Adipocyte (in vitro differentiated cells): ENCODE measurements at regions not wholly inside any gene's neighbourhood (a gene's known extent, or its start where the extent isn't known, plus 50 kb on each side); places are given as distances from the start of the nearest gene placed in this dataset.
A peak's percentile ranks its signal among the peaks of the same experiment; 100 is the strongest.

ENCODE experiments used
- DNase-seq: peaks from one replicate; pipeline ENCODE4 v3.0.0-alpha.2; 2015; ENCODE audit warnings: low read depth
- H3K27me3 ChIP-seq: replicated peaks from 2 replicates; pipeline ENCODE4 v1.7.0; 2013; ENCODE audit warnings: mild to moderate bottlenecking, low read length, moderate library complexity; ENCODE audit not compliant: control insufficient read depth, insufficient read depth
- H3K36me3 ChIP-seq: 2 replicates; pipeline ENCODE4 v1.7.0; 2013; ENCODE audit warnings: low read length, mild to moderate bottlenecking, moderate library complexity; ENCODE audit not compliant: control insufficient read depth, insufficient read depth, severe bottlenecking
- H3K4me1 ChIP-seq: 2 replicates; pipeline ENCODE4 v1.7.0; 2013; ENCODE audit warnings: mild to moderate bottlenecking, low read length, moderate library complexity; ENCODE audit not compliant: control insufficient read depth, insufficient read depth
- H3K4me3 ChIP-seq: 2 replicates; pipeline ENCODE4 v1.7.0; 2013; ENCODE audit warnings: mild to moderate bottlenecking, low read length, moderate library complexity
- H3K9ac ChIP-seq: 2 replicates; pipeline ENCODE4 v1.7.0; 2013; ENCODE audit warnings: mild to moderate bottlenecking, low read length, moderate library complexity
- H3K9me3 ChIP-seq: 2 replicates; pipeline ENCODE4 v1.7.0; 2013; ENCODE audit warnings: mild to moderate bottlenecking, low read length, moderate library complexity; ENCODE audit not compliant: control insufficient read depth

DNA sequence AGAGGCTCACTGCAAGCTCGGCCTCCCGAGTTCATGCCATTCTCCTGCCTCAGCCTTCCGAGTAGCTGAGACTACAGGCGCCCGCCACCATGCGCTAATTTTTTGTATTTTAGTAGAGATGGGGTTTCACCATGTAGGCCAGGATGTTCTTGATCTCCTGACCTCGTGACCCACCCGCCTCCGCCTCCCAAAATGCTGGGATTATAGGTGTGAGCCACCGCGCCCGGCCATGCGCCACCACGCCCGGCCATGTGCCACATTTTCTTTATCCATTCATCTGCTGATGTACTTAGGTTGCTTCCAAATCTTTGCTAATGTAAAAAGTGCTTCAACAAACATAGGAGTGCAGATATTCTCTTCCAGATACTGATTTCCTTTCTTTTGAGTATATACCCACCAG lies 408.6 kb downstream of the CAAP1 start:
- Histone ChIP-seq H3K9ac (no peak overlapping the region), H3K4me1 (no peaks in the 10 kb centered on the region), H3K9me3 (no peaks in the 10 kb centered on the region), H3K36me3 (no peaks in the 10 kb centered on the region), H3K27me3 (no peaks in the 10 kb centered on the region), H3K4me3 (no peak overlapping the region)
- DNase-seq = no peak

DNA sequence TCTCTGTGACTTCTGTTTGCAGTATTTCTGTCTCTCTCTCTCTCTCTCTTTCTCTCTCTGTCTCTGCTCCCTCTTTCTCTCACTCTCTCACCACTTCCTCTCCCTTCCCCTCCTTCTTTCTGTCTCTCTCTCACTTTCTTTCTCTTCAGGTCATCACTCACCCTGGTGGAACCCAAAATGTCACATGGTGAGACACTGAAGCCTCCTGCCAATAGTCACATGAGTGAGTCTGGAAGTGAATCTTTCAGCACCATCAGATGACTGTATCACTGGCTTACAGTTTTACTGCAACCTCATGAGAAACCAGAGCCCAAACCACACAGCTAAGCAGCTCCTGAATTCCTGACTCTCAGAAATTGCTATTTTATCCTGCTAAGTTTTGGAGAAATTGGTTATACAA lies 414.6 kb downstream of the CAAP1 start:
- no peaks in the 10 kb centered on the region for H3K27me3 ChIP-seq
- no peaks in the 10 kb centered on the region for H3K4me1 ChIP-seq
- H3K36me3 ChIP-seq = no peaks in the 10 kb centered on the region
- no peak overlapping the region for H3K4me3 ChIP-seq
- DNase-seq = no peak
- H3K9me3 ChIP-seq = no peaks in the 10 kb centered on the region
- no peak overlapping the region for H3K9ac ChIP-seq

DNA sequence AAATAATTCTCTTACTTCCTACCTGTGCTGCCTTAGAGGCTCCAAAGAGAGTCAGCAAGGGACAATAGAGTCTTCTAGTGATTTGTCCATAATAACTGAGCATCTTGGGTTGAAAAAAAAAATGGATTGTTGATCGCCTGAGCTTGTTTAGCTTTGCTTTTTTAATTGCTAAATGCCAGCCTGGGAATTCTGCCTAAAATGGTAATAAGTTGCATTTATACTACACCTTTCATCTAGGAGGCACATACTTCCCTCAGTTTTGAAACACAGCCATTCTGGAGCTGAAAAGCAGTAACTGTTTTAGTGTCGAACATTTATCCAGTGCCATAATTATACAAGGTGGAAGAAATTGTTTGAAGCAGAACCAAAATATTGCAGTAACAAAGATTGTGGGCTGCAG lies 421.3 kb downstream of the CAAP1 start:
- peaks cover 4% of the 10 kb centered on the region for H3K9me3 ChIP-seq
- no peaks in the 10 kb centered on the region for H3K4me1 ChIP-seq
- no peak for DNase-seq
- no peak overlapping the region for H3K4me3 ChIP-seq
- H3K36me3 ChIP-seq = no peaks in the 10 kb centered on the region
- H3K27me3 ChIP-seq = no peaks in the 10 kb centered on the region
- H3K9ac ChIP-seq = no peak overlapping the region

DNA sequence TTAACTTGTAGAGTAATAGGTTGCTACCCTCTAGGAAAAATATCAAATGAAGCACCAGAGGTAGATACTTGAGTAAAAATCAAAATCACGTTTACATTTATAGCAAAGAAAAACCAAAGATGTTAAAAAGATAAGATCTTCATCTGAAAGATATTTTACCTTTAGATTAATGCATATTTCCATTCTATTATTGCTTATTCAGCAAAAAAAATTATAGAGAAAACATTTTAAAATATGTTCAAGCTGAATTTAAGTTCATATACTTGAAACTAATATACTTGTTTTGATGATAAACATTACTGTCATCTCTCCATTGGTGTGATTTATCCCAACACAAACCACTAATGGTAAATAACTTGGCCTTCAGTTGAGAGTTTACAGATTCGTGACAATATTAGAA lies 422.3 kb downstream of the CAAP1 start:
- Histone ChIP-seq H3K4me3 (no peak overlapping the region), H3K9ac (no peak overlapping the region), H3K9me3 (peaks cover 4% of the 10 kb centered on the region), H3K36me3 (no peaks in the 10 kb centered on the region), H3K27me3 (no peaks in the 10 kb centered on the region), H3K4me1 (no peaks in the 10 kb centered on the region)
- no peak for DNase-seq

DNA sequence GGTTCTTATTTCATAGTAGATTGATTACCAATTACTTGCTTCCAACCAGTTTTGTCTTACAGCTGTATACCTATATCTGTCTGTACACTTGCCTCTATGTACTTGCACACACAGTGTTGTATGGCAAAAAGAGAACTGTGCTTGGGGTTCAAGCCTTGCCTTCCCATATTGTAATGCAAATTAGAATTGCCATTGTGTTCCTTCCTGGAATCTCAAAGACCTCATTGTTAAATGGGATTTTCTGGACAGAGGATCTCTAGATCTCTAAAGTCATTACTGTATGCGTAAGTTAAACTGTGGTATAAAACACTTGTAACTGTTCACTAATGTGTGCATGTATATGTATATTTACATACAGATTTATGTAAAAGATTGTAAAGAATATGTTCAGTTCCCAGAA lies 428.8 kb downstream of the CAAP1 start:
- no peaks in the 10 kb centered on the region for H3K9me3 ChIP-seq
- H3K27me3 ChIP-seq = no peaks in the 10 kb centered on the region

DNA sequence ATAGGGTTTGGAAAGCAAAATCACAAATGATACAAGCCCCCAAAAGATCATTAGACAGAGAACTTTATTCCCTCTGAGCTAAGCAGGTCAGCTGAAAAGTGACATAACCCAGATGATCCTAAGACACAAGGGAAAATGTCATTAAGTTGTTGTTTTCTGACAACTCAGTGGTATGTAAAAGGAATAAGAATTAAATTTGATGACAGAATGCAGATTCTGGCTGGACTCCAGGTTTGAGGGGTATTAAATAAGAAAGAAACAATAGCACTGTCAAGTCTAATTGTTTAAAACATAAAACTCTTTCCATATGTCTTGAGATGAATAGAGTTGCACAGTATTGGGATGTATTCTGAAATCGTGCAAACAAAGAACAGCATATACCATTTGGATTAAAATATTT lies 429.9 kb downstream of the CAAP1 start:
- H3K9me3 ChIP-seq = no peaks in the 10 kb centered on the region
- DNase-seq = no peak
- no peaks in the 10 kb centered on the region for H3K36me3 ChIP-seq
- H3K4me1 ChIP-seq = no peaks in the 10 kb centered on the region
- H3K27me3 ChIP-seq = no peaks in the 10 kb centered on the region
- H3K4me3 ChIP-seq = no peak overlapping the region
- no peak overlapping the region for H3K9ac ChIP-seq

More for the DNA sequence above, 428.8 kb downstream of the CAAP1 start:
- H3K4me1 ChIP-seq = no peaks in the 10 kb centered on the region
- no peak overlapping the region for H3K9ac ChIP-seq
- DNase-seq = no peak
- H3K4me3 ChIP-seq = no peak overlapping the region
- no peaks in the 10 kb centered on the region for H3K36me3 ChIP-seq

DNA sequence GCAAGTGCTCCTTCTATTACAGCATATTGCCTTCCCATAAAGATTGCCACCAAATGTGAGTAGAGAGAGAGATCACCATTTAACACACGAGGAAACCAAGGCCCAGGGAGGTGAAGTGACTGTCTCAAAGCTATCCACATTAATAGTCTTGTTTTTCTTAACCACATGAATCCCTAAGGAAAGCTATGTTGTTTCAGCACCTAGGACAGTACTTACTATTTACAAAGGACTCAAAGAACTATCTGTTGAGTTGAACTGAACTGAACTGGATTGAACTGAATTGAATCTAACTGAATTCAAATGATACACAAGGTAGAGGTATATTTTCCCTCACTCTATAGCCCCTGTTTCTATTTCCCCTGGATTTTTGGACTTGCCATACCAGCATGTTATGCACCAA lies 430.4 kb downstream of the CAAP1 start:
- Histone ChIP-seq H3K4me1 (no peaks in the 10 kb centered on the region), H3K9ac (no peak overlapping the region), H3K27me3 (no peaks in the 10 kb centered on the region), H3K36me3 (no peaks in the 10 kb centered on the region), H3K4me3 (no peak overlapping the region), H3K9me3 (no peaks in the 10 kb centered on the region)
- peak; percentile 21 for DNase-seq

DNA sequence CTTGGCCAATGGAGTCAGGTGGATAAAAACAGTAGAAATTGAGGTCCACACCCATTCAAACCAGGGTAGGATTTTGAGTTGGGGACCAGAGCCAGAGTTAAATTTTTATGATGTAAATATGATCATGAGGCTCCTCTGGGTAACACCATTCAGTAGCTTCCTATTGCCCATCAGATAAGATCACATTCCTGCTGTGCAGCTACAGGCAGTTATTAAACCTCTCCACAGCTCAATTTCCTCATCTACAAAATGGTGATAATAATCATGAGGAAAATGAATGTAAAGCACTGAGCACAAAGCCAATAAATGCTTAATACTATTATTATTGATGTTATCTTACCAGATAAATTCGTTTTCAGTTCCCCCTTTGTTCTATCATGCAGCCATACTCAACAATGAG lies 432.0 kb downstream of the CAAP1 start:
- no peaks in the 10 kb centered on the region for H3K36me3 ChIP-seq
- H3K9me3 ChIP-seq = no peaks in the 10 kb centered on the region
- no peaks in the 10 kb centered on the region for H3K27me3 ChIP-seq
- no peak overlapping the region for H3K4me3 ChIP-seq
- H3K4me1 ChIP-seq = no peaks in the 10 kb centered on the region
- H3K9ac ChIP-seq = no peak overlapping the region
- DNase-seq = no peak

DNA sequence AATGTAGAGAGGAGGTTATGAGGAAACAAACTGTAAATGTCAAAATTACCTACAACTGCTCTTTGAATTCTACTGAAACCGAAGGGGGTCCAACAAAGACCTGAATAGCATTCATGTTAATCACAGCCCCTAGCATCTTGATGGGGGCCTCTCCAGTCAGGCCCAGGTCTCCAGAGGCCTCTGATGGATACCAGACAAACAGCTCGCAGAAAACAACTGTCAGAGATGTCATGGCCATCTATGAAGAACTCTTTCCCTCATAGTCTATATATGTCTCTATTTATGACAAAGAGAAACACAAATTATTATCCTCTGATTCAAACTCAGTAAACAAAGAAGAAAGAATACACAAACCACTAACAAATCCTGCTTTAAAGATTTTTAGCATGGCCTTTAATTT lies 432.6 kb downstream of the CAAP1 start:
- Histone ChIP-seq H3K27me3 (no peaks in the 10 kb centered on the region), H3K4me3 (no peak overlapping the region), H3K36me3 (no peaks in the 10 kb centered on the region), H3K4me1 (no peaks in the 10 kb centered on the region), H3K9me3 (no peaks in the 10 kb centered on the region), H3K9ac (no peak overlapping the region)
- DNase-seq = no peak

DNA sequence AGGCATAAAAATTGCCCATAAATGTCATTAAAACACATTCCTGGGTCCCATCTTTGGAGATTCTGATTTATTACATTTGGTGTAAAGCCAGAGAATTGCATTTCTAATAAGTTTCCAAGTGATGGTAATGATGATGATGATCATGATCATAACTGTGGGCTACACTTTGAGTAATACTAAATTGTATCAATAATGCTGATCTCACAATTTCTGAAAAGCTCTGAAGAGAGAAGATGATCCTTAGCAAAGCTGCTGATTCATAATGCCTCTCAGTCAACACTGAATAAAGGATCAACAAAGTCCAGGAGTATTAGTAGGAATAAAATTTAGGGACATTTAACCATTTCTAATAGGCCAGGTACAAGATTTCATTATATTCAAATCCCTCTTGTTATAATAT lies 434.5 kb downstream of the CAAP1 start:
- no peak overlapping the region for H3K9ac ChIP-seq
- no peak overlapping the region for H3K4me3 ChIP-seq
- H3K27me3 ChIP-seq = no peaks in the 10 kb centered on the region
- H3K4me1 ChIP-seq = no peaks in the 10 kb centered on the region
- no peaks in the 10 kb centered on the region for H3K36me3 ChIP-seq
- DNase-seq = no peak
- H3K9me3 ChIP-seq = no peaks in the 10 kb centered on the region

DNA sequence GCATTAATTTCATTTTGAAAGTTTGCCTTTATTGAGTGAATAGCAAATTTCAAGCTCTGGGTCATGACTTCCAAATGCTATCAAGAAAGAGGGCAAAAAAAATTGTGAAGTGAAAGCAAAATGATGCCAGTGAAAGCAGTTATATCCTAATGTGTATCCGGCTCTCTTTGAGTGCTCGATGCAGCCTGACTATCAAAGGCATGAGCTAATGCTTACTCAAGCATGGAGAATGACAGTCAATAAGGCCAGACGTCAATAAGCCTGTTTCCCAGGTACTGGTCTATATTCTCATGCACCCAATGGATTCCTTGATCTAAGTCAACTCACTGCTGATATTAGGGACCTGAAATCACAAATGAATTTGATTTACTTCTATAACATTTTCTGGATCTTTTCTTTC lies 435.5 kb downstream of the CAAP1 start:
- Histone ChIP-seq H3K27me3 (no peaks in the 10 kb centered on the region), H3K36me3 (no peaks in the 10 kb centered on the region), H3K9ac (no peak overlapping the region), H3K4me1 (no peaks in the 10 kb centered on the region), H3K4me3 (no peak overlapping the region), H3K9me3 (no peaks in the 10 kb centered on the region)
- DNase-seq = no peak

DNA sequence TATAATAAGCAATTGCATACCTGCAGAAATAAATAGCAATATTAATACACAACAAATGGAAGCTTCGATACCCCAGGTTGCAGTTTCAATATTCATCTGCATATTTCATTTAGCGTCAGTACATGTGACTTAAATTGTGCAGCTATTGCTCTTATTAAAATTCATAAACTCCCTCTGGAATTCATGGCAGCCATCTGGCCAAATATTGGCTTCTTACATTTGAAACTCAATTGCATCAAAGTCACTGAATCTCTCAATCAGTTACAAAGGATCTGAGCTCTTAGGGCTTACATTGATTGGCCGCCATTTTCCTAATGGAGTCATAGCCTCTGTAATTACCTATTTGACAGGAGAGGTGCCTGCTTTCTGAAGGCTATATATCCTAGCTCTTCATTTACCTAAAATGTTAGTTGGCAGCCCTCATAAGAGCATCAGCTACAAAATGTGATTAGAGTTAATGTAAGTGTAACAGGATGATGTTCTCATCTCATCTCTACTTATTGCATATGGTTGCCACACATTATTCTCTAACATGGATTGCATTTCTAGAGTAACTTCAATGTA lies 453.5 kb downstream of the CAAP1 start:
- no peak for DNase-seq
- H3K4me1 ChIP-seq = no peaks in the 10 kb centered on the region
- no peaks in the 10 kb centered on the region for H3K27me3 ChIP-seq
- no peak overlapping the region for H3K9ac ChIP-seq
- no peak overlapping the region for H3K4me3 ChIP-seq
- no peaks in the 10 kb centered on the region for H3K36me3 ChIP-seq
- H3K9me3 ChIP-seq = no peaks in the 10 kb centered on the region
